ENCODE measurements at regions not wholly inside any gene's neighbourhood (a gene's known extent, or its start where the extent isn't known, plus 50 kb on each side); places are given as distances from the start of the nearest gene placed in this dataset.

- Histone ChIP-seq H3K9ac (ENCODE audit: control insufficient read depth, insufficient read depth, low read length) (no peak overlapping the region), H3K27me3 (replicated peaks in 1 of 2; ENCODE audit: control insufficient read depth in 2 of 2, insufficient read depth in 2 of 2, low read length in 1 of 2) (no peaks in the 10 kb centered on the region), H3K79me2 (ENCODE audit: control insufficient read depth, insufficient read depth, low read length) (no peaks in the 10 kb centered on the region), H3K4me1 (ENCODE audit: control insufficient read depth, insufficient read depth, low read length) (no peaks in the 10 kb centered on the region), H3K27ac (ENCODE audit: control insufficient read depth, insufficient read depth) (no peak overlapping the region), H3K4me2 (ENCODE audit: control insufficient read depth, insufficient read depth) (no peak overlapping the region), H2AFZ (ENCODE audit: control insufficient read depth, low read depth, low read length) (no peak overlapping the region), H3K9me3 (replicated peaks; ENCODE audit: control insufficient read depth, insufficient read depth, low read length) (no peaks in the 10 kb centered on the region), H3K36me3 (ENCODE audit: control insufficient read depth in 2 of 2, insufficient read depth in 2 of 2, low read length in 1 of 2) (no peaks in the 10 kb centered on the region), H4K20me1 (ENCODE audit: control insufficient read depth, insufficient read depth) (no peaks in the 10 kb centered on the region), H3K4me3 (no peak overlapping the region)
- ChIA-PET POLR2A (no interaction called here), SMC1A (ENCODE audit: uncharacterized antibody, unreplicated experiment) (no interaction called here), CTCF (no interaction called here), RAD21 (ENCODE audit: unreplicated experiment) (no interaction called here)
- DNase-seq (ENCODE audit: low read depth, low spot score) = no peak
- no peak for FAIRE-seq
- ATAC-seq = no peak
- no TSS peak for BruUV-seq (replicated peaks)
- TF ChIP-seq CHD2 (IDR thresholded peaks at IDR 0.05; ENCODE audit: borderline replicate concordance, low read depth, low read length) = no peak
- no peak for TF ChIP-seq CBX3 (IDR thresholded peaks at IDR 0.05; ENCODE audit: borderline replicate concordance, low read depth)
- TF ChIP-seq CTCF (IDR thresholded peaks at IDR 0.05 in 2 of 3, conservative IDR thresholded peaks at IDR 0.05 in 1 of 3; ENCODE audit: control insufficient read depth in 2 of 3, extremely low read depth in 1 of 3, insufficient read depth in 1 of 3, low read depth in 3 of 3, low read length in 3 of 3) = no peak
- TF ChIP-seq RFX5 (IDR thresholded peaks at IDR 0.05; ENCODE audit: low read depth, low read length) = no peak
- TF ChIP-seq IRF4 (IDR thresholded peaks at IDR 0.05; ENCODE audit: low read depth, low read length) = no peak
- no peak for TF ChIP-seq SRF (IDR thresholded peaks at IDR 0.05; ENCODE audit: low read depth in 2 of 2, low read length in 2 of 2)
- TF ChIP-seq SREBF1 (IDR thresholded peaks at IDR 0.05; ENCODE audit: low read length) = no peak
- no peak for TF ChIP-seq ETV6 (conservative IDR thresholded peaks at IDR 0.05 in 1 of 2, IDR thresholded peaks at IDR 0.05 in 1 of 2; ENCODE audit: borderline replicate concordance in 1 of 2, low read depth in 1 of 2)
- no peak for TF ChIP-seq TCF3 (IDR thresholded peaks at IDR 0.05; ENCODE audit: borderline replicate concordance, insufficient read depth, low read depth, low read length)
- no peak for TF ChIP-seq NRF1 (conservative IDR thresholded peaks at IDR 0.05; ENCODE audit: low read depth, low read length)
- intact Hi-C loops (cut with micrococcal nuclease; ENCODE audit: unreplicated experiment) (no loop called here), in situ Hi-C loops (cut with MboI) (no loop called here)
Measured at GRCh38 chr9:28394774-28395173, 821.5 kb upstream of the C9orf72 start.
